Epithelial cell of prostate (primary cell): ENCODE measurements at regions not wholly inside any gene's neighbourhood (a gene's known extent, or its start where the extent isn't known, plus 50 kb on each side); places are given as distances from the start of the nearest gene placed in this dataset.

Source experiments
- DNase-seq: peaks from one replicate; pipeline ENCODE4 v3.0.0-alpha.2; 2011; ENCODE audit warnings: low read depth, low spot score
- H3K27ac ChIP-seq: fragments of 450-650 bp; 2 replicates; pipeline ENCODE4 v1.5.1; 2017; ENCODE audit warnings: mild to moderate bottlenecking

GRCh38 chr6:141153563-141153962 is 979.2 kb upstream of the GJE1 start:
- no peak for DNase-seq
- no peak overlapping the region for H3K27ac ChIP-seq

- no peak for DNase-seq
- H3K27ac ChIP-seq = no peak overlapping the region
These were observed 979.8 kb upstream of the GJE1 start for GRCh38 chr6:141152951-141153350.

DNA sequence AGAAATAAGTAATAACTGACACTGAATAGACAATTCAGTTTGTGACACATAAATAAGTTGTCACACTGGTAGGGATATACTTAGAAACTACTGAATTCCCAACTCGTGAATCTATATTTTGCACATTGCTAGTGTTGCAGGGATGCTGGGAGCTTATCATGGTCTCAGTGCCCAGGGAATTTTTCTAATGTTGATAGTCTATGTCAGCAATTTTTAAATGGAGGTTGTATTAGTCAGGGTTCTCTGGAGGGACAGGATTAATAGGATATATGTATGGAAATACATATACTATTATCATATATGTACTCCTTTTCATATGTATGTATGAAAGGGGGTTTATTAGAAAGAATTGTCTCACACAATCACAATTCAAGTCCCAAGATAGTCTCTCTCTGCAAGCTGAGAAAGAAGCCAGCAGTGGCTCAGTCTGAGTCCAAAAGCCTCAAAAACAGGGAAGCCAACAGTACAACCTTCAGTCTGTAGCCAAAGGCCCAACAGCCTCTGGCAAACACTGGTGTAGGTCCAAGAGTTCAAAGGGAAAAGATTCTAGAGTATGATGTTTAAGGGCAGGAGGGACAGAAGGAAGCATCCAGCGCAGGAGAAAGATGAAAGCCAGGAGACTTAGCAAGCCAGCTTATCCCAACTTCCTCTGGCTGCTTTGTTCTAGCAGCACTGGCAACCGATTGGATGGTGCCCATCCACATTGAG is 980.9 kb upstream of the GJE1 start:
- H3K27ac ChIP-seq = no peak overlapping the region
- no peak for DNase-seq

DNA sequence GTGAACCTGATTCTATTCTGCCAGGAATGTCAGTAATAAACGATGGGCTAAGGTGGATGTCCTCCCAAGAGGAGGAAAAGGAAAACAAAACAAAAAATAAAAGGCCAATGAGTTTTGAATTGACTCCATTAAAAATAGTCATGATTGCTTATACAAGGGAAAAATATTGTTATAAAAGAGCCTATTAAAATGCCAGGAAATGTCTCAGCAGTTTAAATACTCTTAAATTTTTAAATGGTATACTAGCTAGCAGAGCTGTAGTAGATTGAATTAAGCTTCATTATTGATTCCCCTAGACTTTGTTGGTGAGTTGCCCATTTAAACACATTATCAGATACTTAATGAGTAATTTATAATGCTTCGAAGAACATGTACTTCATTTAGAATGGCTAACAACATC is 990.9 kb upstream of the GJE1 start:
- DNase-seq = no peak
- no peak overlapping the region for H3K27ac ChIP-seq

DNA sequence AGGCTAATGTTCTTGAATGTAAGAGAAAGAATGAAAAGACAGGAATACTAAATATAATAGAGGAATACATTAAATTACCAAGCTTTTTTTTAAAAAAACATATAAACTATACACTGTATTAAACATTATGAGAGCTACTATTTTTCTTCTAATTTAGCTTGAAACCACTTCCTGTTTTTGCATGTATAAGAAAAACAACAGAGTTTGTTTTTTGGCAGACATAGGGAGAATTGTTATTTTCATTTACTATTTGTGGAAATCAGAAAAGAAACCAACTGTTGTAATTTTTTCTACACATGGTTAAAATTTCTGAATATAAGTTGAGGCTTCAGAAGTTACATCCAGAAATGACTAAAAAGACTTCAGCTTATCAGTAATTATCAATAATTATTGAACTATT is 991.8 kb upstream of the GJE1 start:
- H3K27ac ChIP-seq = no peak overlapping the region
- DNase-seq = no peak

GRCh38 chr6:141139461-141139860 is 993.3 kb upstream of the GJE1 start:
- no peak for DNase-seq
- H3K27ac ChIP-seq = no peak overlapping the region

GRCh38 chr6:141134723-141135122 is 998.0 kb upstream of the GJE1 start:
- no peak for DNase-seq
- no peak overlapping the region for H3K27ac ChIP-seq

DNA sequence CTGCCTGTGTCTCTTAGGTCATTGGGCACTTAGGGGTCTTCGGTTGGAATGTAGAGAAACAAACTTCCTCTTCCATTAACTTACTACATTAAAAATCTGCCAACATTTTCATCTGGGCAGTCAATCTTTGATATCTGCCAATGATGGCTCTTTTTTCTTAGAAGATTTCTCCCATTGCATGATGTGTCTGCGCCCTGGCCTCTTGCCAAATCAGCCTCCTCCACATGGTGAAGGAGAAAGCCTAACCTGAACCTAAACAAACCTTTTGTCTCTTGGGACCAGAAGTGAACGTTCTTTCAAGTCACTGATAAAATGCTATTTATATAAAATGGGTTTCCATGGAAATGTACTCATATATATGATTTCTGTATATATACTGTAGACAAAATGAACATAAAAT is 998.9 kb upstream of the GJE1 start:
- no peak for DNase-seq
- no peak overlapping the region for H3K27ac ChIP-seq

GRCh38 chr6:141133346-141133745 is 999.4 kb upstream of the GJE1 start:
- no peak for DNase-seq
- no peak overlapping the region for H3K27ac ChIP-seq

DNA sequence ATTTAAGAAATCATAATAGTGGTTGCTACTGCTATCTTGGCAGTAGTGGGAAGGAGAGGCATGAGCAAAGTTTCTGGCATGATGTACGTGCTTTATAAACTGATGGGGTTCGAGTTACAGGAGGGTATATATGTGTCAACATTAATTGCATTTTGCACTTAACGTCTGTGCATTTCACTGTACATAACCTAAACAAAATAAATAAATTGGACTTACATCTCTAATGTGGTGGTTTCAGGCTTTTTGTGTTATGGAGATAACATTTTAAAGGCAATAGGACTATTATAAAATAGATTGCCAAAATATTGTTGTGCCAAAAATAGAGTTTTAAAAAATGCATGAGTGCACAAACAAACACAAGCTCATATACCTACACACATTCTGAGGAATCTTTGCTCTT is 1001.1 kb upstream of the GJE1 start:
- no peak for DNase-seq
- H3K27ac ChIP-seq = no peak overlapping the region

- H3K27ac ChIP-seq = no peak overlapping the region
- no peak for DNase-seq
These were observed 1009.2 kb upstream of the GJE1 start for GRCh38 chr6:141123497-141123896.

DNA sequence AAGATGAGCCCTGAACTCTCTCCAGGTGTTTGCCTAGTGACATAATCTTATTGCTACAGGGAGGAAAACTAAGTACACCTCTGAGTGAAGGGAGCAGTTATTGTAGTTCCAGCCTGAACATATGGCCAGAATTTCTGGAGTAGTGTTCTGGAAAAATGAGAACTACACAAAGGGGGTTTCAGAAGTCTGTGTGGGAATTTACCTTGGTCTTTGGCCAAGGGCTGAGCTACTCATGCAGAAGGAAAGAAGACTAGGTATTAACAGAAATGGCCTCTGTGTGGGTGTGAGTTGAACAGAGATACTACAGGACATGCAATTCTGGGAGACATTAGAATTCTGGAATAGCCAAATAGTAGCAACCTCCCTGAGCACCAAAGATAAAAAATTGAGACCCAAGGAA is 1009.7 kb upstream of the GJE1 start:
- no peak for DNase-seq

DNA sequence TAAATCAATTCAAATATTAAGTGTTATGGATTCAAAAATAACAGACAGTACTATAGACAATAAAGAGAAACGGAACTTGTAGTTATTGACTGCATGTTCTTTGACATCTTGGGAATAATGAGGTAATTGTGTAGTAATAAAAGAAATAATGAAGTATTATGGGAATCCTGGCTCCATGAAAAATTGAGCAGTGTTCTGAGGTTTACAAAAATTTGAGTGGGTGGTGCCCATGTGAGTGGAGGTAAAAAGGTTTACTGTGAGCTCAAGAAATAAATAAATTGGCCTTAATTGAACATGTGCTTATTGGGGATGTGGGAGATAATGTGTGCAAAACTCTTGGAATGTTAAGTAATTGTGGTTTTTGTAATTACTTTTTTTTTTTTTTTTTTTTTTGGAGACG is 1013.7 kb upstream of the GJE1 start:
- H3K27ac ChIP-seq = no peak overlapping the region
- no peak for DNase-seq

More for the DNA sequence above, 1009.7 kb upstream of the GJE1 start:
- H3K27ac ChIP-seq = no peak overlapping the region

DNA sequence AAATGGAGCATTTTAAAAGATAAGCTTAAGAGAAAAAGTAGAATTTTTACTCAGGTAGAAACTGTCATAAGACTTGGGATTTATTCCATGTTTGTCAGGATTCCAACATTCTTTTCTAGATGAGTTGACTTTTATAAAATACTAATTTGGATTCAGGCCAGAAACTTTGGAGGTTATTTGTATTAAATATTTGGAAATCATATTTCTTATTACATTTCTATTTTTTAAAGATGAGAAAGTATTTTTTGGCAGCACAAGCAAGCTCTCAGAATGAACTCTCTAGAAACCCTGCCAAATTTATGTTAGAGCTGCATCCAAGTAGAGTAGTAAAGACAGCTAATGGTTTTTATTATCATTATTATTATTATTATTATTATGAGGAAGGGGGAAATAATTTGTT is 1014.9 kb upstream of the GJE1 start:
- no peak for DNase-seq
- no peak overlapping the region for H3K27ac ChIP-seq

DNA sequence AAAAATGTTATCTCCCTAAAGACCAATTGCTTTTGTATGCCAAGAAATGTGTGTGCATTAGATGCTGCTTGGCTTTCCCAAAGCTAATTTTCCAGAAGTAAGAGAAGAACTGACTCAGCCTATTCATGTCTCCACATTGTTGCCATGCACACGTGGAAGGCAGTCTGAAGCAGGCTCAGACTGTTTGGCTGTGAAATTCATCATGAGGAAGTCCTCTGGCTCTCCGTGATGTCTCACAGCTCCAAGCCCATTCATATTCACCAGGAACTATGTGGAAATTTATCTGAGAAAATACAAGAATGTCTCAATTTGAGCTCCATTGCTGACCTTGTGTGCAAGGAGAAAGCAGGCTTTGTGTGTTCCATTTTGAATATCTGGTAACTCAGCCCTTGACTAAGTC is 1022.2 kb upstream of the GJE1 start:
- DNase-seq = peak; percentile 69
- peak overlapping the region; percentile 15 for H3K27ac ChIP-seq

DNA sequence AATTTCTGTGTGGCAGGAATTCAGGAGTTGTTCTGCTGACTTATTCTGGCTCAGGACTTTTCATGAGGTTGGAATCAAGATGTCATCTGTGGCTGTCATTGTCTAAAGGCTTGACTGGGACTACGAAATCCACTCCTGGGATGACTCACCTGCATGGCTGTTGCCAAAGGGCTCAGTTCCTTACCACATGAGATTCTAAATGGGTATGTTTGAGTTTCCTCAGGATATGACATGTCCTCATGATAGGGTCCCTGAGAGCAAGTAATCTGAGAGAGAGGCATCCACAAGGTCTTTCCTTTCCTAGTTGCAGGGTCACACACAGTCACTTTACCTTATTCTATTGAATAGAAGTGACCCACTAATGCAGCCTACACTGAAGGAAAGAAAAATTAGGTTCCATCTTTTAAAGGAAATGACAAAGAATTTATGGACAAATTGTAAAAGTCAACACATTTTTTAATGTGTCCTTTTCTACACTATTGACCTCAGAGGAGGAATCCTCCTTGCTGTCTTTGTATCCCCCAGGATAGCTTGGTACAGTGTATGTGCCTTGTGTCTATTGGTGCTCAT is 1025.0 kb upstream of the GJE1 start:
- DNase-seq = peak; percentile 71
- H3K27ac ChIP-seq = peak overlapping the region; percentile 39

- H3K27ac ChIP-seq = no peak overlapping the region
- DNase-seq = no peak
These were observed 1027.2 kb upstream of the GJE1 start for GRCh38 chr6:141105481-141105880.

- peak; percentile 78 for DNase-seq
- peak overlapping the region; percentile 4 for H3K27ac ChIP-seq
These were observed 1029.5 kb upstream of the GJE1 start for GRCh38 chr6:141103246-141103645.

GRCh38 chr6:141097471-141097870 is 1035.3 kb upstream of the GJE1 start:
- H3K27ac ChIP-seq = no peak overlapping the region
- DNase-seq = peak; percentile 12

- no peak for DNase-seq
- no peak overlapping the region for H3K27ac ChIP-seq
These were observed 1037.4 kb upstream of the GJE1 start for GRCh38 chr6:141095308-141095707.

GRCh38 chr6:141088171-141088570 is 1044.6 kb upstream of the GJE1 start:
- no peak for DNase-seq
- H3K27ac ChIP-seq = no peak overlapping the region
